SK-N-MC (cell line): ENCODE measurements at regions not wholly inside any gene's neighbourhood (a gene's known extent, or its start where the extent isn't known, plus 50 kb on each side); places are given as distances from the start of the nearest gene placed in this dataset.

Experiments used
- EZH2 ChIP-seq: fragments of 200-600 bp; sonication (generic); IDR thresholded peaks from one replicate; pipeline ENCODE4 v1.6.1; 2017; ENCODE audit warnings: antibody characterized with exemption
- FOXP2 ChIP-seq: optimal IDR thresholded peaks from 2 replicates; pipeline ENCODE3; 2011; ENCODE audit warnings: mild to moderate bottlenecking, moderate library complexity; ENCODE audit not compliant: insufficient read depth; ENCODE audit errors: extremely low read length, control extremely low read depth
- POLR2AphosphoS5 ChIP-seq: IDR thresholded peaks from 2 replicates; pipeline ENCODE4 v1.6.1; 2012; ENCODE audit warnings: mild to moderate bottlenecking, low read depth, low read length, borderline replicate concordance

GRCh38 chr2:220705678-220706077 lies 866.4 kb downstream of the EPHA4 start:
- no peak for TF ChIP-seq EZH2
- TF ChIP-seq POLR2AphosphoS5 = no peak
- no peak for TF ChIP-seq FOXP2
